ENCODE measurements at regions not wholly inside any gene's neighbourhood (a gene's known extent, or its start where the extent isn't known, plus 50 kb on each side); places are given as distances from the start of the nearest gene placed in this dataset.

DNA sequence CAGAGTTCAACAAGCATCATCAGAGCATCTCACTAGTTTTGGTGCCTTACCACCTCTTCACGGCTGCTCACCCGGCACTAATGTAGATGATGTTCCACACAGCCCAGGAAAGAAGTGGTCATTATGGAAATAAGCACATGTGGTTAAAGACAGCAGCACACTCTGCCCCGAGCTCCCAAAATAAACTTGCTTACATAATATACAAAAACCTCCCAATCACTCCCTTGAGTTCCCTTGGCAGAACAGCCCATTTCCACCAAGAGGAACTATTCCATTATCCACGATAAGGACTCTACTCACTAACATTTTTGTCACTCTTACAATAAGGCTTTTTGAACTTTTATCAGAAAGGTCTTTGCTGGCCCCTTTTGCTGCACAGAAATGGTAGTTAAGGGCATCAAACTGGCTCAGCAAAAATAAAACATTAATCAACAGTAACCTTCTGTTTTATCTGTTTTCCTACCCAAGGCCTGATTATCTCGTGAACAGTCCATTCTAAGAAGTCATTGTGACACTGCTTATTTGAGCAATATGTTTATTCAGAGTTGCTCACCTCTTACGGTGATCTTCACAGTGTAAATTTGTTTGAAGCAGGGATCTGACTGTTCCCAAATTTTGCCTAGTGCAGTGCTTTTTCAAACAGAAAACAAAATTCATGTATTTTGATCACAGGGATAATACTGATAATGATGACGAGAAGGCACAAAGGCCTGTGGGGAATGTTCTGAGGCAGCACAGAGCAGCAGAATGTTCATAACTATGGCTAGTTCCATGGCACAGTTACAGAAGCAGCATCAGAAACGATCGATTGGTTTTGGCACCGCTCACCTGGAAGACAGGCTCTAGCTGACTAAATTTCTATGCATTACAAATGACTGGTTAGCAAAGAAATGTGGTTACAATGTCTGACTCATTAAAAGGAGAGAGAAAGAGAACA lies 399.8 kb upstream of the PIK3R1 start:
- TF ChIP-seq FEZF1 (tag by site-specific recombination; IDR thresholded peaks at IDR 0.05) (no peak), ZNF37A (tag by site-specific recombination; IDR thresholded peaks at IDR 0.05) (no peak), ZNF501 (tag by site-specific recombination; IDR thresholded peaks at IDR 0.05) (no peak), ZNF121 (tag by site-specific recombination; IDR thresholded peaks at IDR 0.05) (no peak), ZNF792 (tag by site-specific recombination; IDR thresholded peaks at IDR 0.05) (no peak), ZNF830 (tag by site-specific recombination; IDR thresholded peaks at IDR 0.05; ENCODE audit: low read depth) (no peak), ZNF404 (tag by site-specific recombination; IDR thresholded peaks at IDR 0.05) (no peak), ZNF18 (tag by site-specific recombination; IDR thresholded peaks at IDR 0.05) (no peak), AEBP2 (tag by site-specific recombination; IDR thresholded peaks at IDR 0.05; ENCODE audit: borderline replicate concordance) (no peak), ZNF16 (tag by site-specific recombination; IDR thresholded peaks at IDR 0.05; ENCODE audit: low read depth) (no peak), ZFHX2 (tag by site-specific recombination; conservative IDR thresholded peaks at IDR 0.05) (no peak), ZNF514 (tag by site-specific recombination; IDR thresholded peaks at IDR 0.05) (no peak), ZNF660 (tag by site-specific recombination; IDR thresholded peaks at IDR 0.05) (no peak)
- TF ChIP-seq, protein P1, sequence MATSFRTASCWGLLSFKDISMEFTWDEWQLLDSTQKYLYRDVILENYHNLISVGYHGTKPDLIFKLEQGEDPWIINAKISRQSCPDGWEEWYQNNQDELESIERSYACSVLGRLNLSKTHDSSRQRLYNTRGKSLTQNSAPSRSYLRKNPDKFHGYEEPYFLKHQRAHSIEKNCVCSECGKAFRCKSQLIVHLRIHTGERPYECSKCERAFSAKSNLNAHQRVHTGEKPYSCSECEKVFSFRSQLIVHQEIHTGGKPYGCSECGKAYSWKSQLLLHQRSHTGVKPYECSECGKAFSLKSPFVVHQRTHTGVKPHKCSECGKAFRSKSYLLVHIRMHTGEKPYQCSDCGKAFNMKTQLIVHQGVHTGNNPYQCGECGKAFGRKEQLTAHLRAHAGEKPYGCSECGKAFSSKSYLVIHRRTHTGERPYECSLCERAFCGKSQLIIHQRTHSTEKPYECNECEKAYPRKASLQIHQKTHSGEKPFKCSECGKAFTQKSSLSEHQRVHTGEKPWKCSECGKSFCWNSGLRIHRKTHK (tag by site-specific recombination; IDR thresholded peaks at IDR 0.05) = no peak
- TF ChIP-seq, protein P2, sequence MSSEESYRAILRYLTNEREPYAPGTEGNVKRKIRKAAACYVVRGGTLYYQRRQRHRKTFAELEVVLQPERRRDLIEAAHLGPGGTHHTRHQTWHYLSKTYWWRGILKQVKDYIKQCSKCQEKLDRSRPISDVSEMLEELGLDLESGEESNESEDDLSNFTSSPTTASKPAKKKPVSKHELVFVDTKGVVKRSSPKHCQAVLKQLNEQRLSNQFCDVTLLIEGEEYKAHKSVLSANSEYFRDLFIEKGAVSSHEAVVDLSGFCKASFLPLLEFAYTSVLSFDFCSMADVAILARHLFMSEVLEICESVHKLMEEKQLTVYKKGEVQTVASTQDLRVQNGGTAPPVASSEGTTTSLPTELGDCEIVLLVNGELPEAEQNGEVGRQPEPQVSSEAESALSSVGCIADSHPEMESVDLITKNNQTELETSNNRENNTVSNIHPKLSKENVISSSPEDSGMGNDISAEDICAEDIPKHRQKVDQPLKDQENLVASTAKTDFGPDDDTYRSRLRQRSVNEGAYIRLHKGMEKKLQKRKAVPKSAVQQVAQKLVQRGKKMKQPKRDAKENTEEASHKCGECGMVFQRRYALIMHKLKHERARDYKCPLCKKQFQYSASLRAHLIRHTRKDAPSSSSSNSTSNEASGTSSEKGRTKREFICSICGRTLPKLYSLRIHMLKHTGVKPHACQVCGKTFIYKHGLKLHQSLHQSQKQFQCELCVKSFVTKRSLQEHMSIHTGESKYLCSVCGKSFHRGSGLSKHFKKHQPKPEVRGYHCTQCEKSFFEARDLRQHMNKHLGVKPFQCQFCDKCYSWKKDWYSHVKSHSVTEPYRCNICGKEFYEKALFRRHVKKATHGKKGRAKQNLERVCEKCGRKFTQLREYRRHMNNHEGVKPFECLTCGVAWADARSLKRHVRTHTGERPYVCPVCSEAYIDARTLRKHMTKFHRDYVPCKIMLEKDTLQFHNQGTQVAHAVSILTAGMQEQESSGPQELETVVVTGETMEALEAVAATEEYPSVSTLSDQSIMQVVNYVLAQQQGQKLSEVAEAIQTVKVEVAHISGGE (tag by site-specific recombination; conservative IDR thresholded peaks at IDR 0.05; ENCODE audit: low read depth) = no peak
- ChIA-PET POLR2A (no interaction called here), CTCF (no interaction called here)
- no peaks in the 10 kb centered on the region for H3K9me3 ChIP-seq (ENCODE audit: control insufficient read depth, insufficient read depth, low read depth, low read length)
- no peaks in the 10 kb centered on the region for H3K36me3 ChIP-seq (ENCODE audit: control insufficient read depth in 2 of 2, insufficient read depth in 1 of 2, low read length in 2 of 2)
- H3K4me1 ChIP-seq (ENCODE audit: control insufficient read depth, insufficient read depth, low read length) = no peaks in the 10 kb centered on the region
- H3K4me3 ChIP-seq (ENCODE audit: low read depth, low read length) = no peak overlapping the region
- no peak overlapping the region for H3K27ac ChIP-seq (ENCODE audit: extremely low read depth, low read depth, low read length)

GRCh38 chr5:67814569-67815311 lies 400.8 kb upstream of the PIK3R1 start:
- Histone ChIP-seq H3K27ac (ENCODE audit: extremely low read depth, low read depth, low read length) (no peak overlapping the region), H3K4me3 (ENCODE audit: low read depth, low read length) (no peak overlapping the region), H3K4me1 (ENCODE audit: control insufficient read depth, insufficient read depth, low read length) (no peaks in the 10 kb centered on the region), H3K36me3 (ENCODE audit: control insufficient read depth in 2 of 2, insufficient read depth in 1 of 2, low read length in 2 of 2) (no peaks in the 10 kb centered on the region), H3K9me3 (ENCODE audit: control insufficient read depth, insufficient read depth, low read depth, low read length) (no peaks in the 10 kb centered on the region)
- POLR2A ChIA-PET = no interaction called here
- CTCF ChIA-PET = no interaction called here
- no peak for TF ChIP-seq MYNN (tag by site-specific recombination; IDR thresholded peaks at IDR 0.05; ENCODE audit: borderline replicate concordance)
- TF ChIP-seq ZNF544 (tag by site-specific recombination; IDR thresholded peaks at IDR 0.05) = no peak
- TF ChIP-seq ZNF558 (tag by site-specific recombination; IDR thresholded peaks at IDR 0.05) = no peak
- TF ChIP-seq ZNF529 (tag by site-specific recombination; IDR thresholded peaks at IDR 0.05; ENCODE audit: insufficient replicate concordance) = no peak
- TF ChIP-seq ZNF555 (tag by site-specific recombination; conservative IDR thresholded peaks at IDR 0.05) = no peak
- TF ChIP-seq ZNF747 (tag by site-specific recombination; IDR thresholded peaks at IDR 0.05) = no peak
- no peak for TF ChIP-seq ZNF354C (tag by site-specific recombination; IDR thresholded peaks at IDR 0.05; ENCODE audit: borderline replicate concordance, low read depth)
- TF ChIP-seq ZNF585B (tag by site-specific recombination; IDR thresholded peaks at IDR 0.05) = no peak
- no peak for TF ChIP-seq ZNF239 (tag by site-specific recombination; IDR thresholded peaks at IDR 0.05)
- TF ChIP-seq ZNF561 (tag by site-specific recombination; IDR thresholded peaks at IDR 0.05; ENCODE audit: borderline replicate concordance) = no peak
- no peak for TF ChIP-seq ZNF521 (tag by site-specific recombination; IDR thresholded peaks at IDR 0.05)

Measured in HEK293 (cell line).